Karpas-422 (cell line): ENCODE measurements at regions not wholly inside any gene's neighbourhood (a gene's known extent, or its start where the extent isn't known, plus 50 kb on each side); places are given as distances from the start of the nearest gene placed in this dataset.

Experiments used
- DNase-seq: peaks from one replicate; pipeline ENCODE4 v3.0.0-alpha.2; 2015
- H2AFZ ChIP-seq: fragments of 200-600 bp; sonication (generic); 2 replicates; pipeline ENCODE4 v1.6.1; 2014; ENCODE audit warnings: antibody characterized with exemption, low read length, mixed read lengths
- H3K27ac ChIP-seq: fragments of 200-600 bp; sonication (generic); 2 replicates; pipeline ENCODE4 v1.5.1; 2014; ENCODE audit warnings: mild to moderate bottlenecking, low read length, moderate library complexity
- H3K27me3 ChIP-seq: fragments of 200-600 bp; sonication (generic); 2 replicates; pipeline ENCODE4 v1.6.1; 2014; ENCODE audit warnings: low read length, mixed read lengths
- H3K36me3 ChIP-seq: fragments of 200-600 bp; sonication (generic); 2 replicates; pipeline ENCODE4 v1.6.1; 2014; ENCODE audit warnings: low read length, mixed read lengths; ENCODE audit not compliant: insufficient read depth
- H3K4me1 ChIP-seq: fragments of 200-600 bp; sonication (generic); 2 replicates; pipeline ENCODE4 v1.6.1; 2014; ENCODE audit warnings: mild to moderate bottlenecking, low read length, mixed read lengths
- H3K4me2 ChIP-seq: fragments of 200-600 bp; sonication (generic); 2 replicates; pipeline ENCODE4 v1.6.1; 2014; ENCODE audit warnings: low read length, low read depth, mild to moderate bottlenecking; ENCODE audit not compliant: poor library complexity, severe bottlenecking
- H3K4me3 ChIP-seq: fragments of 200-600 bp; sonication (generic); 2 replicates; pipeline ENCODE4 v1.5.1; 2014; ENCODE audit warnings: mild to moderate bottlenecking, antibody characterized with exemption, low read length, mixed read lengths
- H3K79me2 ChIP-seq: fragments of 200-600 bp; sonication (generic); 2 replicates; pipeline ENCODE4 v1.6.1; 2014; ENCODE audit warnings: mild to moderate bottlenecking, low read length, mixed read lengths
- H3K9ac ChIP-seq: fragments of 200-600 bp; sonication (generic); 2 replicates; pipeline ENCODE4 v1.6.0; 2014; ENCODE audit warnings: low read length
- H3K9me2 ChIP-seq: fragments of 200-600 bp; sonication (generic), shearing (Covaris generic); replicated peaks from 2 replicates; pipeline ENCODE4 v1.6.0; 2014; ENCODE audit warnings: mild to moderate bottlenecking, low read length, moderate library complexity; ENCODE audit not compliant: insufficient read depth
- H3K9me3 ChIP-seq: fragments of 300-700, 200-600 bp; sonication (generic); 2 replicates; pipeline ENCODE4 v1.6.1; 2014; ENCODE audit warnings: low read length, mixed read lengths
- H4K20me1 ChIP-seq: fragments of 200-600 bp; sonication (generic); 2 replicates; pipeline ENCODE4 v1.6.1; 2014; ENCODE audit warnings: mild to moderate bottlenecking, antibody characterized with exemption, low read length, low read depth; ENCODE audit not compliant: insufficient read depth

DNA sequence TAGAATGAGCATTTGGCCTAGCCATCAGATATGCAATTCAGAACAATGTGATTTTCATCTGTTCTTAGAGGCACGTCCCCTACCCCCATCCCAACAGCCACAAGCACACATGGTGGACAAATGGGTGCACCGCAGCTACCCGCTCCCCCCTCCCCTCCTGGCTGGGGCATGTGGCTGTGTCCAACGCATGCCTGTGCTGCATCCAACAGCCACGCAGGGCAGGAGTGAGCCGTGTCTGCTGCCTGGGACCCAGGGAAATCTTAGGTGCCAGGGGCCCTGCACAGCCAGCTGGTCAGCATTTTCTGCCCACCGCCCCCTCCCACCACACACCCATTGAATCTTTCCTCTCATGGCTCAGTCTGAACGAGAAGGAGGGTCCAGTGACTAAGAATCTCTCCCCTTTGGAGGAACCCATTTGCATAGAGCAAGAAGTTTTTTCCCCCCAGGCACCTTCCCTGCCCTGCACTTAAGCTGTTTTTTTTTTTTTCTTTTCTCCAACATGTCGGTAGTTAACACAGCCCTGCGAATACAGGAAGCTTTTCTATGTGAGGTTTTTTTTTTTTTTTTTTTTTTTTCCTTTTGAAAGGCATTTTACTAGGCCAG, 138.9 kb downstream of the WDR11 start:
- Histone ChIP-seq H3K4me1 (no peaks in the 10 kb centered on the region), H3K9ac (no peak overlapping the region), H3K4me3 (no peak overlapping the region), H3K9me2 (no peaks in the 10 kb centered on the region), H3K27me3 (no peaks in the 10 kb centered on the region), H2AFZ (no peak overlapping the region), H4K20me1 (no peaks in the 10 kb centered on the region), H3K36me3 (no peaks in the 10 kb centered on the region), H3K4me2 (no peak overlapping the region), H3K27ac (no peak overlapping the region), H3K79me2 (no peaks in the 10 kb centered on the region), H3K9me3 (no peaks in the 10 kb centered on the region)
- no peak for DNase-seq

DNA sequence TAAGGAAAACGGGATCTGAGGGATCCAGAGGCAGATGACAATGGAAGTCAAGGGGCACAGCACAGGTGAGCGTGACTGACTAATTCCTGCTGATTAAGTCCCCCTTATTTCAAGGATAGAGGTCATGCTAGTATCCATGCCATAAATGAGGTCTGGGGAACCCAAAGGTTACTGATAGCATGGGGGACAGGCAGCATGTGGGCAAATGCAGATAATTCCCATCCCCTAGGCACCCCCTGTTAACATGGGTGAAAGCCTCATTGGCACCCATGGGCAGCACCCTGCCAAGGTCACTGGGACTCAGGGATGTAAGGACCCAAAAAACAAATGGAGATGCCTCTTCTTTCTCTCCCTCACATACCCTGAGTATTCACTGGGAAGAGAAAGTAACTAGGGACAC, 139.7 kb downstream of the WDR11 start:
- Histone ChIP-seq H3K4me3 (no peak overlapping the region), H3K9ac (no peak overlapping the region), H3K4me2 (no peak overlapping the region), H3K9me2 (no peaks in the 10 kb centered on the region), H3K36me3 (no peaks in the 10 kb centered on the region), H3K27me3 (no peaks in the 10 kb centered on the region), H2AFZ (no peak overlapping the region), H4K20me1 (no peaks in the 10 kb centered on the region), H3K27ac (no peak overlapping the region), H3K4me1 (no peaks in the 10 kb centered on the region), H3K9me3 (no peaks in the 10 kb centered on the region), H3K79me2 (no peaks in the 10 kb centered on the region)
- no peak for DNase-seq

DNA sequence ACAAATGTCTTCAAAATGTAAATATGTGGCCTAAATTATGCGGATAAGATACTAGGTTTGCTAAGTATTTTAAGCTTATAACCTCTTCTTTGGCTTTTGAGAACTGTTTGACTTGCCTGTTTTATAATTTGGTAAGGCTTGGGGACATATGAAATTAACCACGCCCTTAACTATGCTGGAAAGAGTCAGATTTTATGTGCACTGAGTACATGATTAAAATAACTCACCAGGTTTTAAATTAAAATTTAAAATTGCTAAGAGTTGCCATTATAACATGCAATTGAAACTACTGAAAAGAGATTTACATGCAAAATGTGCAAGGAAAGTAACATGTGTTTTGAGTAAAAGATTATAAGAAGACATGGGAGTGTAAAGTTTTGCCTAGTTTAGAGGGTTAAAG, 141.9 kb downstream of the WDR11 start:
- no peaks in the 10 kb centered on the region for H3K4me1 ChIP-seq
- no peaks in the 10 kb centered on the region for H3K9me2 ChIP-seq
- no peaks in the 10 kb centered on the region for H3K9me3 ChIP-seq

GRCh38 chr10:120995768-120996167, 144.6 kb downstream of the WDR11 start:
- H3K9me2 ChIP-seq: no peaks in the 10 kb centered on the region
- no peak overlapping the region for H3K9ac ChIP-seq
- no peaks in the 10 kb centered on the region for H3K9me3 ChIP-seq
- no peak overlapping the region for H2AFZ ChIP-seq
- H3K27me3 ChIP-seq: no peaks in the 10 kb centered on the region
- no peaks in the 10 kb centered on the region for H4K20me1 ChIP-seq
- H3K4me3 ChIP-seq: no peak overlapping the region
- no peak for DNase-seq
- H3K4me2 ChIP-seq: no peak overlapping the region
- no peaks in the 10 kb centered on the region for H3K4me1 ChIP-seq
- no peaks in the 10 kb centered on the region for H3K79me2 ChIP-seq
- H3K27ac ChIP-seq: no peak overlapping the region
- H3K36me3 ChIP-seq: no peaks in the 10 kb centered on the region

More for the DNA sequence above, 141.9 kb downstream of the WDR11 start:
- Histone ChIP-seq H2AFZ (no peak overlapping the region), H3K9ac (no peak overlapping the region), H3K4me2 (no peak overlapping the region), H3K27ac (no peak overlapping the region), H3K27me3 (no peaks in the 10 kb centered on the region), H3K79me2 (no peaks in the 10 kb centered on the region), H4K20me1 (no peaks in the 10 kb centered on the region), H3K36me3 (no peaks in the 10 kb centered on the region), H3K4me3 (no peak overlapping the region)
- DNase-seq: no peak

GRCh38 chr10:120996456-120997034, 145.4 kb downstream of the WDR11 start:
- H4K20me1 ChIP-seq: no peaks in the 10 kb centered on the region
- H3K36me3 ChIP-seq: no peaks in the 10 kb centered on the region
- H3K4me3 ChIP-seq: no peak overlapping the region
- no peaks in the 10 kb centered on the region for H3K4me1 ChIP-seq
- H3K27ac ChIP-seq: no peak overlapping the region
- no peaks in the 10 kb centered on the region for H3K79me2 ChIP-seq
- DNase-seq: no peak
- no peak overlapping the region for H3K9ac ChIP-seq
- no peaks in the 10 kb centered on the region for H3K9me2 ChIP-seq
- no peak overlapping the region for H3K4me2 ChIP-seq
- H2AFZ ChIP-seq: no peak overlapping the region
- H3K27me3 ChIP-seq: no peaks in the 10 kb centered on the region
- H3K9me3 ChIP-seq: no peaks in the 10 kb centered on the region

DNA sequence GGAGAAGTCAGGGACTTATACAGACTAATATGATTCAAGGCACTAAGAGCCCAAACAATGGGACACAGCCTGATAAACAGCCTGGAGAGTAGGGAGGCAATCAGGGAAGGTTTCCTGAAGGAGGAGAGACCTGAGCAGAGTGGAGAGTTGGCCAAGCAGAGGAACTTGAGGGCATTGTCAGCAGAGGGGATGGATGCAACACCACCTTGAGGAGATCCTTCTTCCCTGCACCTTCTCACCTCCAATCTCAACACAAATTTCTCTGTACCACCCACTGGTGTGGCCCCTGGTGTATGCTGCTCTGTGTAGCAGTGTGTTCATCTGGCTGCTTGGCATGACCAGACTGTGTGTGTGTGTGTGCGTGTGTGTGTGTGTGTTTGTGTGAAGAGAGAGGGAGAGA, 146.2 kb downstream of the WDR11 start:
- H3K79me2 ChIP-seq: no peaks in the 10 kb centered on the region
- no peaks in the 10 kb centered on the region for H3K36me3 ChIP-seq
- H3K9me2 ChIP-seq: no peaks in the 10 kb centered on the region
- H2AFZ ChIP-seq: no peak overlapping the region
- no peaks in the 10 kb centered on the region for H3K4me1 ChIP-seq
- no peaks in the 10 kb centered on the region for H4K20me1 ChIP-seq
- H3K27ac ChIP-seq: no peak overlapping the region
- H3K9ac ChIP-seq: no peak overlapping the region
- no peaks in the 10 kb centered on the region for H3K27me3 ChIP-seq
- no peak for DNase-seq
- H3K9me3 ChIP-seq: no peaks in the 10 kb centered on the region
- no peak overlapping the region for H3K4me3 ChIP-seq
- no peak overlapping the region for H3K4me2 ChIP-seq

GRCh38 chr10:120997756-120998155, 146.6 kb downstream of the WDR11 start:
- H4K20me1 ChIP-seq: no peaks in the 10 kb centered on the region
- H2AFZ ChIP-seq: no peak overlapping the region
- no peak overlapping the region for H3K4me2 ChIP-seq
- no peak overlapping the region for H3K9ac ChIP-seq
- DNase-seq: no peak
- H3K4me1 ChIP-seq: no peaks in the 10 kb centered on the region
- H3K9me3 ChIP-seq: no peaks in the 10 kb centered on the region
- no peak overlapping the region for H3K4me3 ChIP-seq
- no peak overlapping the region for H3K27ac ChIP-seq
- no peaks in the 10 kb centered on the region for H3K27me3 ChIP-seq
- H3K36me3 ChIP-seq: no peaks in the 10 kb centered on the region
- no peaks in the 10 kb centered on the region for H3K79me2 ChIP-seq
- no peaks in the 10 kb centered on the region for H3K9me2 ChIP-seq

DNA sequence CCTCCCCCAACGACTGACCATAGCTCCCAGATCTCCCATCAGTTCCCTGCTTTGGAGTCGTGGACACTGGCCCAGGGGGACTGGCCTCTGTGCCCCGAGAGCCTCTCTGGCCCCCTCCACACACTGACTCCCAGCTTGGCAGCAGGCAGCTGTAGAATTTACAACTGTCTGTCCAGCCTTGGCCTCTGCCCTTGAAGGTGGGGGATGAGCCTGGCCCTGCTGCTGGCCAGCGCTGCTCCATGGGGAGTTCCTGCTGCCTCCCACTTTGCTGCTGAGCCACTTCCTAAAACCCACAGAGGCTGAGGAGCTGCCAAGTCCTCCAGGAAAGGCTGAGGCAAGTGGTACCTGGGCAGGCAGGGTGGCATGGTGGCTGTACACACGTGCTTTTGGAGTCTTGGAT, 147.1 kb downstream of the WDR11 start:
- no peaks in the 10 kb centered on the region for H3K9me2 ChIP-seq
- H3K79me2 ChIP-seq: no peaks in the 10 kb centered on the region
- no peaks in the 10 kb centered on the region for H4K20me1 ChIP-seq
- H3K36me3 ChIP-seq: no peaks in the 10 kb centered on the region
- no peak overlapping the region for H3K4me3 ChIP-seq
- no peak overlapping the region for H3K4me2 ChIP-seq
- DNase-seq: no peak
- H3K4me1 ChIP-seq: no peaks in the 10 kb centered on the region
- no peaks in the 10 kb centered on the region for H3K9me3 ChIP-seq
- no peak overlapping the region for H3K9ac ChIP-seq
- H3K27me3 ChIP-seq: no peaks in the 10 kb centered on the region
- H2AFZ ChIP-seq: no peak overlapping the region
- no peak overlapping the region for H3K27ac ChIP-seq
